Gastrocnemius medialis (tissue), 4 donors: ENCODE measurements at regions not wholly inside any gene's neighbourhood (a gene's known extent, or its start where the extent isn't known, plus 50 kb on each side); places are given as distances from the start of the nearest gene placed in this dataset.

ENCODE experiments used
- ATAC-seq, 2 donors: fragments of 150-250 bp; one replicate each; pipeline ENCODE4 v1.9.1; 2016
- DNase-seq, 2 donors: peaks; one replicate each; pipeline ENCODE4 v3.0.0-alpha.2; 2019
- H3K27ac ChIP-seq, 4 donors: fragments of 200-600 bp; sonication (generic); 1 replicate in 1 of 4; 2 replicates in 3 of 4; pipeline ENCODE4 v1.5.1; 2016 to 2018; ENCODE audit warnings: mild to moderate bottlenecking in 2 of 4, moderate library complexity in 1 of 4
- H3K27me3 ChIP-seq, 3 donors: fragments of 200-600 bp; sonication (generic) in 2 of 3; 1 replicate in 1 of 3; 2 replicates in 2 of 3; pipeline versions ENCODE4 v1.5.1 to v1.6.0; 2016 to 2019; ENCODE audit warnings: mild to moderate bottlenecking in 1 of 3, moderate library complexity in 1 of 3
- H3K36me3 ChIP-seq, 2 donors: fragments of 200-600 bp; sonication (generic) in 1 of 2; one replicate each; pipeline ENCODE4 v1.5.1; 2017 to 2018
- H3K4me1 ChIP-seq, 2 donors: fragments of 200-600 bp; sonication (generic) in 1 of 2; one replicate each; pipeline ENCODE4 v1.5.1; 2016 to 2017; ENCODE audit warnings: mild to moderate bottlenecking in 2 of 2
- H3K4me3 ChIP-seq, 4 donors: fragments of 200-600 bp; sonication (generic) in 3 of 4; 1 replicate in 1 of 4; 2 replicates in 3 of 4; pipeline ENCODE4 v1.5.1; 2016 to 2019; ENCODE audit warnings: mild to moderate bottlenecking in 2 of 4
- H3K9me3 ChIP-seq, 3 donors: fragments of 200-600 bp; sonication (generic) in 2 of 3; 1 replicate in 1 of 3; 2 replicates in 2 of 3; pipeline ENCODE4 v1.5.1; 2016 to 2019
- CTCF ChIP-seq, 5 experiments: fragments of 450-650 bp in 3 of 5; fragments of 200-600 bp in 2 of 5; sonication (generic) in 2 of 5; IDR thresholded peaks in 4 of 5; conservative IDR thresholded peaks in 1 of 5; 1 replicate in 4 of 5; 2 replicates in 1 of 5; pipeline ENCODE4 v1.5.1; 2016 to 2019; ENCODE audit warnings: antibody characterized with exemption in 5 of 5, mild to moderate bottlenecking in 3 of 5, moderate library complexity in 3 of 5
- POLR2A ChIP-seq, 2 donors: fragments of 450-650 bp; IDR thresholded peaks; one replicate each; pipeline ENCODE4 v1.6.1; 2017; ENCODE audit warnings: antibody characterized with exemption in 2 of 2, mild to moderate bottlenecking in 2 of 2, moderate library complexity in 2 of 2
- in situ Hi-C, 4 donors: fragments of 200-750 bp; cut with MboI; loops; one replicate each; pipeline versions ENCODE4 v1.15.0 to v1.8.0; 2017; ENCODE audit warnings: low sequenced_read_pairs in 4 of 4
- intact Hi-C: fragments of 100-400 bp; cut with DNase I; formaldehyde crosslinking; loops from one replicate; pipeline ENCODE4 v1.15.1; 2023; ENCODE audit warnings: low total_unique reads

GRCh38 chr2:120787822-120788700, 52.4 kb downstream of the GLI2 start:
- Histone ChIP-seq H3K36me3 (no peaks in the 10 kb centered on the region), H3K4me3 (no peak overlapping the region), H3K27me3 (no peaks in the 10 kb centered on the region), H3K4me1 (peaks cover 13% of the 10 kb centered on the region in 2 donors), H3K27ac (no peak overlapping the region), H3K9me3 (no peaks in the 10 kb centered on the region)
- TF ChIP-seq POLR2A (IDR thresholded peaks at IDR 0.05) (no peak), CTCF (IDR thresholded peaks at IDR 0.05 in 4 of 5, conservative IDR thresholded peaks at IDR 0.05 in 1 of 5) (no peak)
- in situ Hi-C loops: no loop called here
- intact Hi-C loops: no loop called here
- ATAC-seq: no peak
- no peak for DNase-seq

- Histone ChIP-seq H3K27me3 (no peaks in the 10 kb centered on the region), H3K4me1 (no peaks in the 10 kb centered on the region), H3K9me3 (no peaks in the 10 kb centered on the region), H3K4me3 (no peak overlapping the region), H3K36me3 (no peaks in the 10 kb centered on the region), H3K27ac (no peak overlapping the region)
- no peak for TF ChIP-seq POLR2A (IDR thresholded peaks at IDR 0.05)
- no peak for TF ChIP-seq CTCF (IDR thresholded peaks at IDR 0.05 in 4 of 5, conservative IDR thresholded peaks at IDR 0.05 in 1 of 5)
- ATAC-seq (no peak), DNase-seq (no peak)
- intact Hi-C loops (no loop called here), in situ Hi-C loops (no loop called here)
Measured at GRCh38 chr2:120791243-120791961, 55.7 kb downstream of the GLI2 start.

- H3K27ac ChIP-seq: no peak overlapping the region
- H3K4me3 ChIP-seq: no peak overlapping the region
- no peaks in the 10 kb centered on the region for H3K27me3 ChIP-seq
- no peak for TF ChIP-seq CTCF (IDR thresholded peaks at IDR 0.05 in 4 of 5, conservative IDR thresholded peaks at IDR 0.05 in 1 of 5)
- ATAC-seq (no peak), DNase-seq (no peak)
- intact Hi-C loops (no loop called here), in situ Hi-C loops (no loop called here)
- H3K9me3 ChIP-seq: no peaks in the 10 kb centered on the region
- no peaks in the 10 kb centered on the region for H3K4me1 ChIP-seq
- H3K36me3 ChIP-seq: no peaks in the 10 kb centered on the region
Measured at GRCh38 chr2:120791962-120792297, 56.3 kb downstream of the GLI2 start.

GRCh38 chr2:120793682-120794403, 58.2 kb downstream of the GLI2 start:
- in situ Hi-C loops: no loop called here
- H3K4me3 ChIP-seq: no peak overlapping the region
- H3K9me3 ChIP-seq: no peaks in the 10 kb centered on the region
- H3K36me3 ChIP-seq: no peaks in the 10 kb centered on the region
- DNase-seq (no peak), ATAC-seq (no peak)
- H3K4me1 ChIP-seq: peaks cover 0 to 5% of the 10 kb centered on the region in 2 donors
- no peaks in the 10 kb centered on the region for H3K27me3 ChIP-seq
- TF ChIP-seq POLR2A (IDR thresholded peaks at IDR 0.05) (no peak), CTCF (IDR thresholded peaks at IDR 0.05 in 4 of 5, conservative IDR thresholded peaks at IDR 0.05 in 1 of 5) (no peak)
- intact Hi-C loops: no loop called here
- H3K27ac ChIP-seq: no peak overlapping the region
